ENCODE measurements at regions not wholly inside any gene's neighbourhood (a gene's known extent, or its start where the extent isn't known, plus 50 kb on each side); places are given as distances from the start of the nearest gene placed in this dataset.

- Histone ChIP-seq H3K36me3 (ENCODE audit: control insufficient read depth, insufficient read depth, low read length) (no peaks in the 10 kb centered on the region), H3K9me3 (ENCODE audit: control insufficient read depth, low read length) (no peaks in the 10 kb centered on the region), H3K4me1 (ENCODE audit: control insufficient read depth, insufficient read depth, low read length, poor library complexity, severe bottlenecking) (no peaks in the 10 kb centered on the region), H3K4me3 (ENCODE audit: insufficient read depth, low read depth, low read length, poor library complexity, severe bottlenecking) (no peak overlapping the region), H3K27ac (ENCODE audit: insufficient read depth, low read length, poor library complexity, severe bottlenecking) (no peak overlapping the region), H3K27me3 (replicated peaks; ENCODE audit: control insufficient read depth, insufficient read depth, low read length, poor library complexity, severe bottlenecking) (no peaks in the 10 kb centered on the region)
- no peak for DNase-seq
Measured at GRCh38 chr5:89777758-89778157, 631.8 kb downstream of the CETN3 start.

GRCh38 chr5:89769975-89770374 lies 639.6 kb downstream of the CETN3 start:
- Histone ChIP-seq H3K27ac (ENCODE audit: insufficient read depth, low read length, poor library complexity, severe bottlenecking) (no peak overlapping the region), H3K9me3 (ENCODE audit: control insufficient read depth, low read length) (no peaks in the 10 kb centered on the region), H3K36me3 (ENCODE audit: control insufficient read depth, insufficient read depth, low read length) (no peaks in the 10 kb centered on the region), H3K27me3 (replicated peaks; ENCODE audit: control insufficient read depth, insufficient read depth, low read length, poor library complexity, severe bottlenecking) (no peaks in the 10 kb centered on the region), H3K4me1 (ENCODE audit: control insufficient read depth, insufficient read depth, low read length, poor library complexity, severe bottlenecking) (no peaks in the 10 kb centered on the region), H3K4me3 (ENCODE audit: insufficient read depth, low read depth, low read length, poor library complexity, severe bottlenecking) (no peak overlapping the region)
- no peak for DNase-seq

GRCh38 chr5:89759802-89760201 lies 649.8 kb downstream of the CETN3 start:
- Histone ChIP-seq H3K4me3 (ENCODE audit: insufficient read depth, low read depth, low read length, poor library complexity, severe bottlenecking) (no peak overlapping the region), H3K27ac (ENCODE audit: insufficient read depth, low read length, poor library complexity, severe bottlenecking) (no peak overlapping the region), H3K4me1 (ENCODE audit: control insufficient read depth, insufficient read depth, low read length, poor library complexity, severe bottlenecking) (no peaks in the 10 kb centered on the region), H3K27me3 (replicated peaks; ENCODE audit: control insufficient read depth, insufficient read depth, low read length, poor library complexity, severe bottlenecking) (no peaks in the 10 kb centered on the region), H3K9me3 (ENCODE audit: control insufficient read depth, low read length) (no peaks in the 10 kb centered on the region), H3K36me3 (ENCODE audit: control insufficient read depth, insufficient read depth, low read length) (no peaks in the 10 kb centered on the region)
- DNase-seq = no peak

GRCh38 chr5:89758146-89758545 lies 651.4 kb downstream of the CETN3 start:
- Histone ChIP-seq H3K36me3 (ENCODE audit: control insufficient read depth, insufficient read depth, low read length) (no peaks in the 10 kb centered on the region), H3K4me3 (ENCODE audit: insufficient read depth, low read depth, low read length, poor library complexity, severe bottlenecking) (no peak overlapping the region), H3K4me1 (ENCODE audit: control insufficient read depth, insufficient read depth, low read length, poor library complexity, severe bottlenecking) (no peaks in the 10 kb centered on the region), H3K27me3 (replicated peaks; ENCODE audit: control insufficient read depth, insufficient read depth, low read length, poor library complexity, severe bottlenecking) (no peaks in the 10 kb centered on the region), H3K27ac (ENCODE audit: insufficient read depth, low read length, poor library complexity, severe bottlenecking) (no peak overlapping the region), H3K9me3 (ENCODE audit: control insufficient read depth, low read length) (no peaks in the 10 kb centered on the region)
- no peak for DNase-seq

- DNase-seq = no peak
- H3K4me1 ChIP-seq (ENCODE audit: control insufficient read depth, insufficient read depth, low read length, poor library complexity, severe bottlenecking) = no peaks in the 10 kb centered on the region
Measured at GRCh38 chr5:89756955-89757354, 652.6 kb downstream of the CETN3 start.

GRCh38 chr5:89755024-89755423 lies 654.5 kb downstream of the CETN3 start:
- no peaks in the 10 kb centered on the region for H3K27me3 ChIP-seq (replicated peaks; ENCODE audit: control insufficient read depth, insufficient read depth, low read length, poor library complexity, severe bottlenecking)
- H3K4me1 ChIP-seq (ENCODE audit: control insufficient read depth, insufficient read depth, low read length, poor library complexity, severe bottlenecking) = no peaks in the 10 kb centered on the region
- no peak overlapping the region for H3K27ac ChIP-seq (ENCODE audit: insufficient read depth, low read length, poor library complexity, severe bottlenecking)
- H3K9me3 ChIP-seq (ENCODE audit: control insufficient read depth, low read length) = no peaks in the 10 kb centered on the region
- DNase-seq = no peak
- H3K36me3 ChIP-seq (ENCODE audit: control insufficient read depth, insufficient read depth, low read length) = no peaks in the 10 kb centered on the region
- no peak overlapping the region for H3K4me3 ChIP-seq (ENCODE audit: insufficient read depth, low read depth, low read length, poor library complexity, severe bottlenecking)

More at GRCh38 chr5:89756955-89757354, 652.6 kb downstream of the CETN3 start:
- Histone ChIP-seq H3K9me3 (ENCODE audit: control insufficient read depth, low read length) (no peaks in the 10 kb centered on the region), H3K4me3 (ENCODE audit: insufficient read depth, low read depth, low read length, poor library complexity, severe bottlenecking) (no peak overlapping the region), H3K27ac (ENCODE audit: insufficient read depth, low read length, poor library complexity, severe bottlenecking) (no peak overlapping the region), H3K36me3 (ENCODE audit: control insufficient read depth, insufficient read depth, low read length) (no peaks in the 10 kb centered on the region), H3K27me3 (replicated peaks; ENCODE audit: control insufficient read depth, insufficient read depth, low read length, poor library complexity, severe bottlenecking) (no peaks in the 10 kb centered on the region)

GRCh38 chr5:89735082-89735481 lies 674.5 kb downstream of the CETN3 start:
- Histone ChIP-seq H3K27me3 (replicated peaks; ENCODE audit: control insufficient read depth, insufficient read depth, low read length, poor library complexity, severe bottlenecking) (no peaks in the 10 kb centered on the region), H3K4me1 (ENCODE audit: control insufficient read depth, insufficient read depth, low read length, poor library complexity, severe bottlenecking) (no peaks in the 10 kb centered on the region), H3K27ac (ENCODE audit: insufficient read depth, low read length, poor library complexity, severe bottlenecking) (no peak overlapping the region), H3K9me3 (ENCODE audit: control insufficient read depth, low read length) (no peaks in the 10 kb centered on the region), H3K36me3 (ENCODE audit: control insufficient read depth, insufficient read depth, low read length) (no peaks in the 10 kb centered on the region), H3K4me3 (ENCODE audit: insufficient read depth, low read depth, low read length, poor library complexity, severe bottlenecking) (no peak overlapping the region)
- DNase-seq = no peak

- no peak overlapping the region for H3K4me3 ChIP-seq (ENCODE audit: insufficient read depth, low read depth, low read length, poor library complexity, severe bottlenecking)
- H3K27me3 ChIP-seq (replicated peaks; ENCODE audit: control insufficient read depth, insufficient read depth, low read length, poor library complexity, severe bottlenecking) = no peaks in the 10 kb centered on the region
- no peak overlapping the region for H3K27ac ChIP-seq (ENCODE audit: insufficient read depth, low read length, poor library complexity, severe bottlenecking)
- H3K9me3 ChIP-seq (ENCODE audit: control insufficient read depth, low read length) = no peaks in the 10 kb centered on the region
- DNase-seq = no peak
- H3K4me1 ChIP-seq (ENCODE audit: control insufficient read depth, insufficient read depth, low read length, poor library complexity, severe bottlenecking) = no peaks in the 10 kb centered on the region
- H3K36me3 ChIP-seq (ENCODE audit: control insufficient read depth, insufficient read depth, low read length) = no peaks in the 10 kb centered on the region
Measured at GRCh38 chr5:89733772-89734171, 675.8 kb downstream of the CETN3 start.

GRCh38 chr5:89729623-89730301 lies 679.8 kb downstream of the CETN3 start:
- H3K4me1 ChIP-seq (ENCODE audit: control insufficient read depth, insufficient read depth, low read length, poor library complexity, severe bottlenecking) = no peaks in the 10 kb centered on the region
- no peaks in the 10 kb centered on the region for H3K36me3 ChIP-seq (ENCODE audit: control insufficient read depth, insufficient read depth, low read length)
- no peak for DNase-seq
- no peaks in the 10 kb centered on the region for H3K27me3 ChIP-seq (replicated peaks; ENCODE audit: control insufficient read depth, insufficient read depth, low read length, poor library complexity, severe bottlenecking)
- no peak overlapping the region for H3K4me3 ChIP-seq (ENCODE audit: insufficient read depth, low read depth, low read length, poor library complexity, severe bottlenecking)
- H3K27ac ChIP-seq (ENCODE audit: insufficient read depth, low read length, poor library complexity, severe bottlenecking) = no peak overlapping the region
- no peaks in the 10 kb centered on the region for H3K9me3 ChIP-seq (ENCODE audit: control insufficient read depth, low read length)

- H3K4me1 ChIP-seq (ENCODE audit: control insufficient read depth, insufficient read depth, low read length, poor library complexity, severe bottlenecking) = no peaks in the 10 kb centered on the region
- no peak overlapping the region for H3K27ac ChIP-seq (ENCODE audit: insufficient read depth, low read length, poor library complexity, severe bottlenecking)
- DNase-seq = no peak
- no peaks in the 10 kb centered on the region for H3K36me3 ChIP-seq (ENCODE audit: control insufficient read depth, insufficient read depth, low read length)
- no peak overlapping the region for H3K4me3 ChIP-seq (ENCODE audit: insufficient read depth, low read depth, low read length, poor library complexity, severe bottlenecking)
- H3K27me3 ChIP-seq (replicated peaks; ENCODE audit: control insufficient read depth, insufficient read depth, low read length, poor library complexity, severe bottlenecking) = no peaks in the 10 kb centered on the region
- no peaks in the 10 kb centered on the region for H3K9me3 ChIP-seq (ENCODE audit: control insufficient read depth, low read length)
Measured at GRCh38 chr5:89728750-89729149, 680.8 kb downstream of the CETN3 start.

All from effector memory CD4-positive, alpha-beta T cell (primary cell).